Testis (tissue), 2 donors: ENCODE measurements at regions not wholly inside any gene's neighbourhood (a gene's known extent, or its start where the extent isn't known, plus 50 kb on each side); places are given as distances from the start of the nearest gene placed in this dataset.

Experiments used
- CTCF ChIP-seq, 3 experiments: fragments of 450-650 bp in 2 of 3; fragments of 200-600 bp in 1 of 3; sonication (generic) in 1 of 3; IDR thresholded peaks; one replicate each; pipeline ENCODE4 v1.5.1; 2016 to 2019; ENCODE audit warnings: antibody characterized with exemption in 3 of 3, mild to moderate bottlenecking in 2 of 3, moderate library complexity in 1 of 3
- POLR2A ChIP-seq: fragments of 450-650 bp; IDR thresholded peaks from one replicate; pipeline ENCODE4 v1.6.1; 2017; ENCODE audit warnings: antibody characterized with exemption, mild to moderate bottlenecking, moderate library complexity

GRCh38 chr2:118774458-118775133, 72.9 kb downstream of the EN1 start:
- TF ChIP-seq CTCF (IDR thresholded peaks at IDR 0.05): no peak
- no peak for TF ChIP-seq POLR2A
